C4-2B (cell line): ENCODE measurements at regions not wholly inside any gene's neighbourhood (a gene's known extent, or its start where the extent isn't known, plus 50 kb on each side); places are given as distances from the start of the nearest gene placed in this dataset.

Experiments
- H3K27ac ChIP-seq: fragments of 450-650 bp; 2 replicates; pipeline ENCODE4 v1.5.1; 2017
- ZFX ChIP-seq: fragments of 450-650 bp; IDR thresholded peaks from 2 replicates; pipeline ENCODE4 v1.6.1; 2017
- TF ChIP-seq, protein P1 (sequence below): fragments of 450-650 bp; conservative IDR thresholded peaks from 2 replicates; pipeline ENCODE4 v1.5.1; 2017; ENCODE audit warnings: mild to moderate bottlenecking

- H3K27ac ChIP-seq, result no peak overlapping the region
- no peak for TF ChIP-seq ZFX
- TF ChIP-seq, protein P1, sequence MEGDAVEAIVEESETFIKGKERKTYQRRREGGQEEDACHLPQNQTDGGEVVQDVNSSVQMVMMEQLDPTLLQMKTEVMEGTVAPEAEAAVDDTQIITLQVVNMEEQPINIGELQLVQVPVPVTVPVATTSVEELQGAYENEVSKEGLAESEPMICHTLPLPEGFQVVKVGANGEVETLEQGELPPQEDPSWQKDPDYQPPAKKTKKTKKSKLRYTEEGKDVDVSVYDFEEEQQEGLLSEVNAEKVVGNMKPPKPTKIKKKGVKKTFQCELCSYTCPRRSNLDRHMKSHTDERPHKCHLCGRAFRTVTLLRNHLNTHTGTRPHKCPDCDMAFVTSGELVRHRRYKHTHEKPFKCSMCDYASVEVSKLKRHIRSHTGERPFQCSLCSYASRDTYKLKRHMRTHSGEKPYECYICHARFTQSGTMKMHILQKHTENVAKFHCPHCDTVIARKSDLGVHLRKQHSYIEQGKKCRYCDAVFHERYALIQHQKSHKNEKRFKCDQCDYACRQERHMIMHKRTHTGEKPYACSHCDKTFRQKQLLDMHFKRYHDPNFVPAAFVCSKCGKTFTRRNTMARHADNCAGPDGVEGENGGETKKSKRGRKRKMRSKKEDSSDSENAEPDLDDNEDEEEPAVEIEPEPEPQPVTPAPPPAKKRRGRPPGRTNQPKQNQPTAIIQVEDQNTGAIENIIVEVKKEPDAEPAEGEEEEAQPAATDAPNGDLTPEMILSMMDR, result no peak
Observed at GRCh38 chr5:145509336-145510136, 325.6 kb downstream of the PRELID2 start.

DNA sequence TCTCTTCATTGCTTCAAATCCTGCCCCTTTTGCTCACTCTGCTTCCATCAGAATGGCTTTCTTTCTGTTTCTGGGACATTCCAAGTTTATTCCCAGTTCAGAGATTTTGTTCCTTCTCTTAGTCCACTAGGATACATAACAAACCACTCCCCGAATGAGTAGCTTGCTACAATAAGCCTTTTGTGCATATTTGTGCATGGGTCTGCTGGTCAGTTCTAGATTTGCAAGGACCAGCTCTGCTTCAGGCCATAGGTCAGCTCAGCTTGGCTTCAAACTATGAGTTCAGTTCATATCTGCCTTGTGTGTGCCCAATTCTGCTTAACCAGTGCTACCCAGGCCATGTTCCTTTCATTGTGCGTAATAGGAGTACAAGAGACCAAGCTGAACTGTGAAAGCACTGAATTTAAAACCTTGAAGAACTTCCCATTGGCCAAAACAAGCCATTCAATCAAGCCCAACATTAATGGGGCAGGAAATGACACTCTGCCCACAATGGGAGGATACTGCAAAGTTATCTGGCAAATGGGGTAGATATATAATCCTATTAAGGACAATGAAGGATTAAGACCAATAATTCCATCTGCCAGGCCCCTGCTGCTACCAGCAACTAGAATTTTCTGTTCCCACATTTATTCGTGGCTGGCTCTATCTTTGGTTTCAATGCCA is 328.8 kb downstream of the PRELID2 start:
- no peak overlapping the region for H3K27ac ChIP-seq
- TF ChIP-seq, protein P1, result no peak
- TF ChIP-seq ZFX, result no peak

- TF ChIP-seq, protein P1, result no peak
- TF ChIP-seq ZFX, result no peak
- no peak overlapping the region for H3K27ac ChIP-seq
Observed at GRCh38 chr5:145502906-145503305, 332.2 kb downstream of the PRELID2 start.

- TF ChIP-seq, protein P1, result no peak
- no peak for TF ChIP-seq ZFX
Observed at GRCh38 chr5:145500710-145501109, 334.4 kb downstream of the PRELID2 start.

GRCh38 chr5:145499483-145499882 is 335.7 kb downstream of the PRELID2 start:
- TF ChIP-seq ZFX, result no peak
- TF ChIP-seq, protein P1, result no peak
- no peak overlapping the region for H3K27ac ChIP-seq

More at GRCh38 chr5:145500710-145501109, 334.4 kb downstream of the PRELID2 start:
- H3K27ac ChIP-seq, result no peak overlapping the region

DNA sequence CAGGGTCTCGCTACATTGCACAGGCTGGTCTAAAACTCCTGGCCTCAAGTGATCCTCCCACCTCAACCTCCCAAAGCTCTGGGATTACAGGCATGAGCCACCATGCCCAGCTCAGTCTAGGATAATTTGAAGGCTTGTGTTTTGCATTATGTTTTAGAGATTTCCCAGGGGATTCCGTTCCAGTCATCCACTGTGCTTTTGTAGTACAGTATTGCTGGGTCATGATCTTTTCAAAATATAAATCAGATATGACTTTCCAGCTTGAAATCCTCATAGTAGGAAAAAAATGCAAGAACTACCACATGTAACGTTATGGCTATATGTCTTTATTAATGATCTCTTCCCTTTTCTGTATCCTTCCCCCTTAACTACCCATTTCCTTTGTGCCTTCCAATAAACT is 338.1 kb downstream of the PRELID2 start:
- no peak for TF ChIP-seq ZFX
- TF ChIP-seq, protein P1, result no peak

DNA sequence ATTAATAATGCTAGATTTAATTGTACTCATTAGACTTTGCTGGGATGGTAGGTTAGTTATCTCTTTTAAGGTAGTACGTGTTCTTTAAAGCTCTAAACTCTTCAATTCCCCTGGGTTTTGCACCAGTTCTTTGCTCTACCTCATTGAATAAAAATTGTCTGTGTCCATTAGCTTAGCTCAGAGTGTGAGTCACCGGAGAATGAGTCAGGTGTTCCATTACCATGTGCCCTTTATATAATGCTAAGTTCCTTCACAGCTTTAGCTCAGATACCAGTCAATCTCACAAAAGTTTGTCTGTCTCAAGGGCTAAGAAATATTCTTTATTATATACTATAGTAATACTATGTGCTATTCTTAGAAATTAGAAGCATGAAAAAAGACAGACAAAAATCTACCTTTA is 339.4 kb downstream of the PRELID2 start:
- no peak for TF ChIP-seq ZFX
- TF ChIP-seq, protein P1, result no peak
- H3K27ac ChIP-seq, result no peak overlapping the region

More for the DNA sequence above, 338.1 kb downstream of the PRELID2 start:
- no peak overlapping the region for H3K27ac ChIP-seq
